ENCODE measurements at regions not wholly inside any gene's neighbourhood (a gene's known extent, or its start where the extent isn't known, plus 50 kb on each side); places are given as distances from the start of the nearest gene placed in this dataset.

- ATAC-seq = no peak
- H3K36me3 ChIP-seq (ENCODE audit: control insufficient read depth, insufficient read depth, low read length) = no peaks in the 10 kb centered on the region
- TF ChIP-seq, protein P1, sequence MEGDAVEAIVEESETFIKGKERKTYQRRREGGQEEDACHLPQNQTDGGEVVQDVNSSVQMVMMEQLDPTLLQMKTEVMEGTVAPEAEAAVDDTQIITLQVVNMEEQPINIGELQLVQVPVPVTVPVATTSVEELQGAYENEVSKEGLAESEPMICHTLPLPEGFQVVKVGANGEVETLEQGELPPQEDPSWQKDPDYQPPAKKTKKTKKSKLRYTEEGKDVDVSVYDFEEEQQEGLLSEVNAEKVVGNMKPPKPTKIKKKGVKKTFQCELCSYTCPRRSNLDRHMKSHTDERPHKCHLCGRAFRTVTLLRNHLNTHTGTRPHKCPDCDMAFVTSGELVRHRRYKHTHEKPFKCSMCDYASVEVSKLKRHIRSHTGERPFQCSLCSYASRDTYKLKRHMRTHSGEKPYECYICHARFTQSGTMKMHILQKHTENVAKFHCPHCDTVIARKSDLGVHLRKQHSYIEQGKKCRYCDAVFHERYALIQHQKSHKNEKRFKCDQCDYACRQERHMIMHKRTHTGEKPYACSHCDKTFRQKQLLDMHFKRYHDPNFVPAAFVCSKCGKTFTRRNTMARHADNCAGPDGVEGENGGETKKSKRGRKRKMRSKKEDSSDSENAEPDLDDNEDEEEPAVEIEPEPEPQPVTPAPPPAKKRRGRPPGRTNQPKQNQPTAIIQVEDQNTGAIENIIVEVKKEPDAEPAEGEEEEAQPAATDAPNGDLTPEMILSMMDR (IDR thresholded peaks at IDR 0.05) = no peak
These were observed 643.2 kb upstream of the PIK3C3 start for GRCh38 chr18:41311571-41312547.

GRCh38 chr18:41297740-41298139 lies 657.3 kb upstream of the PIK3C3 start:
- TF ChIP-seq, protein P1 (IDR thresholded peaks at IDR 0.05) = no peak
- WGBS (ENCODE audit: insufficient coverage) = 93% methylated on average over 4 of the region's 5 CpGs

More at GRCh38 chr18:41311571-41312547, 643.2 kb upstream of the PIK3C3 start:
- H3K9me3 ChIP-seq (ENCODE audit: control insufficient read depth, insufficient read depth, low read length) = peaks cover 9% of the 10 kb centered on the region
- Mint-ChIP-seq H3K4me3 (no peak overlapping the region), H3K27ac (no peak overlapping the region), H3K4me1 (no peaks in the 10 kb centered on the region), H3K9me3 (peaks cover 12 to 14% of the 10 kb centered on the region in 2 donors), H3K27me3 (ENCODE audit: low read depth in 2 of 2) (no peaks in the 10 kb centered on the region), H3K36me3 (no peaks in the 10 kb centered on the region)
- intact Hi-C loops (cut with micrococcal nuclease) = no loop called here
- H3K4me1 ChIP-seq (ENCODE audit: control insufficient read depth, insufficient read depth, low read length) = no peaks in the 10 kb centered on the region
- H3K27me3 ChIP-seq (ENCODE audit: control insufficient read depth, insufficient read depth, low read length) = no peaks in the 10 kb centered on the region
- WGBS (ENCODE audit: insufficient coverage) = 51% methylated on average over 3 of the region's 3 CpGs
- DNase-seq = no peak
- H3K4me3 ChIP-seq (ENCODE audit: low read length) = no peak overlapping the region
- no peak overlapping the region for H3K27ac ChIP-seq (ENCODE audit: low read length)

GRCh38 chr18:41269294-41269693 lies 685.7 kb upstream of the PIK3C3 start:
- Mint-ChIP-seq H3K4me3 (no peak overlapping the region), H3K4me1 (no peaks in the 10 kb centered on the region), H3K27ac (no peak overlapping the region), H3K27me3 (ENCODE audit: low read depth in 2 of 2) (no peaks in the 10 kb centered on the region), H3K9me3 (peaks cover 14 to 19% of the 10 kb centered on the region in 2 donors), H3K36me3 (no peaks in the 10 kb centered on the region)
- Histone ChIP-seq H3K4me1 (ENCODE audit: control insufficient read depth, insufficient read depth, low read length) (no peaks in the 10 kb centered on the region), H3K36me3 (ENCODE audit: control insufficient read depth, insufficient read depth, low read length) (no peaks in the 10 kb centered on the region), H3K4me3 (ENCODE audit: low read length) (no peak overlapping the region), H3K9me3 (ENCODE audit: control insufficient read depth, insufficient read depth, low read length) (peaks cover 4% of the 10 kb centered on the region), H3K27ac (ENCODE audit: low read length) (no peak overlapping the region), H3K27me3 (ENCODE audit: control insufficient read depth, insufficient read depth, low read length) (no peaks in the 10 kb centered on the region)
- DNase-seq = no peak
- ATAC-seq = no peak
- intact Hi-C loops (cut with micrococcal nuclease) = no loop called here
- WGBS (ENCODE audit: insufficient coverage) = 78% methylated on average over 5 of the region's 6 CpGs
- TF ChIP-seq, protein P1 (IDR thresholded peaks at IDR 0.05) = no peak

More at GRCh38 chr18:41297740-41298139, 657.3 kb upstream of the PIK3C3 start:
- Mint-ChIP-seq H3K9me3 (peaks cover 5 to 10% of the 10 kb centered on the region in 2 donors), H3K27me3 (ENCODE audit: low read depth in 2 of 2) (no peaks in the 10 kb centered on the region), H3K27ac (no peak overlapping the region), H3K4me1 (no peaks in the 10 kb centered on the region), H3K4me3 (no peak overlapping the region), H3K36me3 (peaks cover 6% of the 10 kb centered on the region)
- Histone ChIP-seq H3K4me3 (ENCODE audit: low read length) (no peak overlapping the region), H3K27ac (ENCODE audit: low read length) (no peak overlapping the region), H3K9me3 (ENCODE audit: control insufficient read depth, insufficient read depth, low read length) (peaks cover 5% of the 10 kb centered on the region), H3K36me3 (ENCODE audit: control insufficient read depth, insufficient read depth, low read length) (no peaks in the 10 kb centered on the region), H3K27me3 (ENCODE audit: control insufficient read depth, insufficient read depth, low read length) (no peaks in the 10 kb centered on the region), H3K4me1 (ENCODE audit: control insufficient read depth, insufficient read depth, low read length) (no peaks in the 10 kb centered on the region)
- DNase-seq (no peak), ATAC-seq (no peak)
- intact Hi-C loops (cut with micrococcal nuclease) = no loop called here
